Body of pancreas (tissue), 4 donors: ENCODE measurements at regions not wholly inside any gene's neighbourhood (a gene's known extent, or its start where the extent isn't known, plus 50 kb on each side); places are given as distances from the start of the nearest gene placed in this dataset.

Experiments
- POLR2A ChIP-seq, 3 donors: fragments of 450-650 bp; IDR thresholded peaks; one replicate each; pipeline ENCODE4 v1.6.1; 2016; ENCODE audit warnings: antibody characterized with exemption in 3 of 3, mild to moderate bottlenecking in 2 of 3
- TF ChIP-seq, protein P1 (sequence below), 7 experiments: fragments of 450-650 bp in 4 of 7; fragments of 200-600 bp in 3 of 7; sonication (generic) in 3 of 7; IDR thresholded peaks; one replicate each; pipeline ENCODE4 v1.5.1; 2016 to 2019; ENCODE audit warnings: antibody characterized with exemption in 7 of 7

DNA sequence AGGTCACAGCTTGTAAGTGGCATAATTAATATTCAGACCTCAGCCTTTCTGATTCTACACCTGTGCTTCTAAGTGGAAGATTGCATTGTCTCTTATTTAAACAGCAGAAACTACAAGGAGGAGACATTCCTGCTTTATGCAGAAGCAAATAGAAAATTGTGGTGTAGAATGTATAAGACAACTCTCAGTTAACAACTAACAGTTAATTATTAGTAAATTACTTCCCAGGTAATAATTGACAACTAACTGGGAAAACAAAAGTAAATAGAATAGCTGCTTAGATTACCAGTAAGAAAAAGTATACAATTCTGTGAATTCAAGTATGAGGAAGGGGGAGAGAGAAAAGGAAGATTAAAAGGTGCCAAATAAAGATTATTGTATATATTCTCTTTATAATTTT, 1210.5 kb upstream of the GYPC start:
- no peak for TF ChIP-seq POLR2A (IDR thresholded peaks at IDR 0.05)
- TF ChIP-seq, protein P1, sequence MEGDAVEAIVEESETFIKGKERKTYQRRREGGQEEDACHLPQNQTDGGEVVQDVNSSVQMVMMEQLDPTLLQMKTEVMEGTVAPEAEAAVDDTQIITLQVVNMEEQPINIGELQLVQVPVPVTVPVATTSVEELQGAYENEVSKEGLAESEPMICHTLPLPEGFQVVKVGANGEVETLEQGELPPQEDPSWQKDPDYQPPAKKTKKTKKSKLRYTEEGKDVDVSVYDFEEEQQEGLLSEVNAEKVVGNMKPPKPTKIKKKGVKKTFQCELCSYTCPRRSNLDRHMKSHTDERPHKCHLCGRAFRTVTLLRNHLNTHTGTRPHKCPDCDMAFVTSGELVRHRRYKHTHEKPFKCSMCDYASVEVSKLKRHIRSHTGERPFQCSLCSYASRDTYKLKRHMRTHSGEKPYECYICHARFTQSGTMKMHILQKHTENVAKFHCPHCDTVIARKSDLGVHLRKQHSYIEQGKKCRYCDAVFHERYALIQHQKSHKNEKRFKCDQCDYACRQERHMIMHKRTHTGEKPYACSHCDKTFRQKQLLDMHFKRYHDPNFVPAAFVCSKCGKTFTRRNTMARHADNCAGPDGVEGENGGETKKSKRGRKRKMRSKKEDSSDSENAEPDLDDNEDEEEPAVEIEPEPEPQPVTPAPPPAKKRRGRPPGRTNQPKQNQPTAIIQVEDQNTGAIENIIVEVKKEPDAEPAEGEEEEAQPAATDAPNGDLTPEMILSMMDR (IDR thresholded peaks at IDR 0.05), result no peak
